Neural progenitor cell (in vitro differentiated cells): ENCODE measurements at regions not wholly inside any gene's neighbourhood (a gene's known extent, or its start where the extent isn't known, plus 50 kb on each side); places are given as distances from the start of the nearest gene placed in this dataset.

Source experiments
- DNase-seq: peaks from one replicate; pipeline ENCODE4 v3.0.0-alpha.2; 2016; ENCODE audit warnings: low spot score
- H2AFZ ChIP-seq: fragments of 200-600 bp; sonication (generic); replicated peaks from 2 replicates; pipeline ENCODE4 v1.6.1; 2016; ENCODE audit warnings: antibody characterized with exemption
- H3F3A ChIP-seq: fragments of 200-600 bp; sonication (generic); 2 replicates; pipeline ENCODE4 v1.6.1; 2016; ENCODE audit warnings: antibody characterized with exemption, low read depth
- H3K27ac ChIP-seq: fragments of 200-600 bp; sonication (generic); 2 replicates; pipeline ENCODE4 v1.5.1; 2016; ENCODE audit warnings: mild to moderate bottlenecking
- H3K27me3 ChIP-seq: fragments of 200-600 bp; sonication (generic); 2 replicates; pipeline ENCODE4 v1.6.1; 2016; ENCODE audit warnings: mild to moderate bottlenecking, moderate library complexity
- H3K36me3 ChIP-seq: fragments of 200-600 bp; sonication (generic); 2 replicates; pipeline ENCODE4 v1.5.1; 2016
- H3K4me1 ChIP-seq: fragments of 200-600 bp; sonication (generic); 2 replicates; pipeline ENCODE4 v1.6.1; 2016; ENCODE audit warnings: mixed run types
- H3K4me2 ChIP-seq: fragments of 200-600 bp; sonication (generic); 2 replicates; pipeline ENCODE4 v1.6.1; 2016
- H3K4me3 ChIP-seq: fragments of 200-600 bp; sonication (generic); 2 replicates; pipeline ENCODE4 v1.5.1; 2016
- H3K79me2 ChIP-seq: fragments of 200-600 bp; sonication (generic); 2 replicates; pipeline ENCODE4 v1.6.1; 2016; ENCODE audit warnings: low read depth
- H3K9ac ChIP-seq: fragments of 200-600 bp; sonication (generic); 2 replicates; pipeline ENCODE4 v1.6.1; 2016
- H3K9me3 ChIP-seq: fragments of 200-600 bp; sonication (generic); 2 replicates; pipeline ENCODE4 v1.5.1; 2016; ENCODE audit warnings: low read depth
- H4K20me1 ChIP-seq: fragments of 200-600 bp; sonication (generic); 2 replicates; pipeline ENCODE4 v1.6.1; 2016; ENCODE audit warnings: low read depth
- H3K27ac Mint-ChIP-seq: 3 replicates; pipeline ENCODE4 v1.8.0; 2021; ENCODE audit warnings: mixed read lengths
- H3K27me3 Mint-ChIP-seq: 2 replicates; pipeline ENCODE4 v1.8.0; 2022; ENCODE audit warnings: low read depth, mild to moderate bottlenecking, inconsistent platforms, moderate library complexity, mixed read lengths; ENCODE audit not compliant: insufficient read depth
- H3K36me3 Mint-ChIP-seq: 3 replicates; pipeline ENCODE4 v1.8.0; 2021; ENCODE audit warnings: mixed read lengths
- H3K4me1 Mint-ChIP-seq: 3 replicates; pipeline ENCODE4 v1.8.0; 2021; ENCODE audit warnings: mixed read lengths
- H3K4me3 Mint-ChIP-seq: 3 replicates; pipeline ENCODE4 v1.8.0; 2021; ENCODE audit warnings: mild to moderate bottlenecking, moderate library complexity, mixed read lengths
- H3K9me3 Mint-ChIP-seq: 3 replicates; pipeline ENCODE4 v1.8.0; 2020; ENCODE audit warnings: mixed read lengths
- EZH2 ChIP-seq: fragments of 200-600 bp; sonication (generic); IDR thresholded peaks from 2 replicates; pipeline ENCODE4 v1.6.1; 2017; ENCODE audit warnings: antibody characterized with exemption, mild to moderate bottlenecking, moderate library complexity
- EZH2phosphoT487 ChIP-seq: fragments of 200-600 bp; sonication (generic); IDR thresholded peaks from 2 replicates; pipeline ENCODE4 v1.6.1; 2017; ENCODE audit warnings: antibody characterized with exemption
- TF ChIP-seq, protein P1 (sequence below): fragments of 200-600 bp; sonication (generic); IDR thresholded peaks from 2 replicates; pipeline ENCODE4 v1.5.1; 2017; ENCODE audit warnings: antibody characterized with exemption, mild to moderate bottlenecking

DNA sequence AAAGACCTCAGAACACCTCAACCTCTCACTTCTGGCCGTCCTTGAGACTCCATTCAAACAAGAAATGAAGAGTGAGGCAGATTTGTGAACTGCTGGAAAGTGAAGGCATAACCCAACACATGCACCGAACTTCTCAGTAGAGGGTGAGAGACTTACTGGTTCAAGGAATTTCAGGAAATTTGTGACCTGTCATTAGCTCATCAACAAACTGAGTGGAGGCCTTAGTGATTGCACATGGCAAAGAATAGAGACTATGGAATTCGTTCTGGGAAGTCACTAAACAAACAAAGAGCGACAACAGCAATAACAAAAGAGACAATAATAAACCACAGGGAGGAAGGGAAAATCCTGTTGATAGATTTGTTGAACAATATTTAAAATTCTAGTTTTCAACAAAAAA lies 125.0 kb upstream of the AKR1E2 start:
- no peaks in the 10 kb centered on the region for H3F3A ChIP-seq
- no peaks in the 10 kb centered on the region for H3K9me3 ChIP-seq
- no peaks in the 10 kb centered on the region for H3K27me3 ChIP-seq
- H3K4me3 ChIP-seq, result no peak overlapping the region
- H3K4me1 ChIP-seq, result no peaks in the 10 kb centered on the region
- no peak overlapping the region for H3K4me2 ChIP-seq
- Mint-ChIP-seq H3K9me3 (no peaks in the 10 kb centered on the region), H3K27me3 (peaks cover 2% of the 10 kb centered on the region), H3K4me1 (no peaks in the 10 kb centered on the region), H3K4me3 (no peak overlapping the region), H3K36me3 (no peaks in the 10 kb centered on the region), H3K27ac (no peak overlapping the region)
- DNase-seq, result no peak
- no peaks in the 10 kb centered on the region for H3K36me3 ChIP-seq
- H3K9ac ChIP-seq, result no peak overlapping the region
- H3K27ac ChIP-seq, result no peak overlapping the region
- H2AFZ ChIP-seq, result peak overlapping the region; percentile 46
- TF ChIP-seq EZH2phosphoT487 (no peak), EZH2 (no peak)
- TF ChIP-seq, protein P1, sequence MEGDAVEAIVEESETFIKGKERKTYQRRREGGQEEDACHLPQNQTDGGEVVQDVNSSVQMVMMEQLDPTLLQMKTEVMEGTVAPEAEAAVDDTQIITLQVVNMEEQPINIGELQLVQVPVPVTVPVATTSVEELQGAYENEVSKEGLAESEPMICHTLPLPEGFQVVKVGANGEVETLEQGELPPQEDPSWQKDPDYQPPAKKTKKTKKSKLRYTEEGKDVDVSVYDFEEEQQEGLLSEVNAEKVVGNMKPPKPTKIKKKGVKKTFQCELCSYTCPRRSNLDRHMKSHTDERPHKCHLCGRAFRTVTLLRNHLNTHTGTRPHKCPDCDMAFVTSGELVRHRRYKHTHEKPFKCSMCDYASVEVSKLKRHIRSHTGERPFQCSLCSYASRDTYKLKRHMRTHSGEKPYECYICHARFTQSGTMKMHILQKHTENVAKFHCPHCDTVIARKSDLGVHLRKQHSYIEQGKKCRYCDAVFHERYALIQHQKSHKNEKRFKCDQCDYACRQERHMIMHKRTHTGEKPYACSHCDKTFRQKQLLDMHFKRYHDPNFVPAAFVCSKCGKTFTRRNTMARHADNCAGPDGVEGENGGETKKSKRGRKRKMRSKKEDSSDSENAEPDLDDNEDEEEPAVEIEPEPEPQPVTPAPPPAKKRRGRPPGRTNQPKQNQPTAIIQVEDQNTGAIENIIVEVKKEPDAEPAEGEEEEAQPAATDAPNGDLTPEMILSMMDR, result no peak
- no peaks in the 10 kb centered on the region for H4K20me1 ChIP-seq
- no peaks in the 10 kb centered on the region for H3K79me2 ChIP-seq

DNA sequence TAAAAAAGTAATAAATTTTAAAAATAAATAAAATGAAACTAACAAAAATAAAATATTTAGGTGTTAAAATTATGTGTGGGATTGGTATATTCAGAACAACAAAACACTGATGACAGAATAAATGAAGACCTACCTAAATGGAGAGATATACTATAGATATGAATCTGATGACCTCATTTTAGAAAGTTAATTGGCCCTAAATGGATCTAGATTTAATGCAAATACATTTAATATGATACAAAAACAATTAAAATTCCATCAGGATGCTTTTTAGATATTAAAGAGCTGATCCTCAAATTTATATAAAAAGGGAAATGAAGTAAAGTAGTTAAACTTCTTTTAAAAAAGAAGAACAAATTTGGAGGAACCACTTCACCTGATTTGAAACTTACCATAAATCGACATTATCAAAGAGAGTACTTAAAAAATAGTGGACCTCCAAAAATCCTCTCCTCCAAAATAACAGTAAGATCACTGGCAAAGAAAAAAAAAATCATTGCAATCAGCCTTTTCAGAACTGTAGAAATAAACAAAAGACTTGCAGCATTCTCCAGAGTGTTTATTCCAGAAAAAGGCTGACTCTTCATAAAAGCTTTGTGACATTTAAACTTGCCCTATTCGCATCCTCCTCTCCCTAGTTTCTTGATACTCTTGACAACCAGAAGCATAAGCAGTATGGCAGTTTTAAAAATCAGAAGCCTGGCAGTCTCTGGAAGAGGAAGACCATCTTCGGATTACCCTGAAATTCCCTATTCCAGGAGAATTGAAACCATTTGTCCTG lies 125.9 kb upstream of the AKR1E2 start:
- H3K27ac ChIP-seq, result no peak overlapping the region
- peaks cover 2% of the 10 kb centered on the region for H3K27me3 Mint-ChIP-seq
- no peaks in the 10 kb centered on the region for H3K36me3 ChIP-seq
- H3K4me3 Mint-ChIP-seq, result no peak overlapping the region
- no peak overlapping the region for H3K4me3 ChIP-seq
- H3K36me3 Mint-ChIP-seq, result no peaks in the 10 kb centered on the region
- no peak for DNase-seq
- no peaks in the 10 kb centered on the region for H4K20me1 ChIP-seq
- H2AFZ ChIP-seq, result no peak overlapping the region
- H3K4me1 ChIP-seq, result no peaks in the 10 kb centered on the region
- no peak overlapping the region for H3K9ac ChIP-seq
- H3K27ac Mint-ChIP-seq, result no peak overlapping the region
- H3K27me3 ChIP-seq, result no peaks in the 10 kb centered on the region
- TF ChIP-seq EZH2phosphoT487 (no peak), EZH2 (no peak)
- TF ChIP-seq, protein P1, result no peak
- H3K9me3 ChIP-seq, result no peaks in the 10 kb centered on the region
- H3F3A ChIP-seq, result no peaks in the 10 kb centered on the region
- no peaks in the 10 kb centered on the region for H3K9me3 Mint-ChIP-seq
- no peak overlapping the region for H3K4me2 ChIP-seq
- H3K4me1 Mint-ChIP-seq, result no peaks in the 10 kb centered on the region
- no peaks in the 10 kb centered on the region for H3K79me2 ChIP-seq

DNA sequence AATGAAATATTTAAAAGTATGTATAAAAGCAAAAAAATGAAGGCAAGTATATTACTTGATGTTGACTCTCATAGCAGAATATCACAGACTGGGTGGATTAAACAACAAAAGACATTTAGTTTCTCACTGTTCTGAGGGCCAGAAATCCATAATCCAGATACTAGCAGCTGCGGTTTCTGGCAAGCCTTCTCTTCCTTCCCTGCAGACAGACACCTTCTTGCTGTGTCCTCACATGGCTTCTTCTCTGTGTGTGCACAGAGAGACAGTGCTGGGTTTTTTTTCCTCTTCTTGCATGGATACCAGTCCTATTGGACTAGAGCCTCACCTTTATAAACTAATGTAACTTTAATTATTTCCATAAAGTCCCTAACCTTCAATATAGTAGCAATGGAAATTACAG lies 127.9 kb upstream of the AKR1E2 start:
- peak overlapping the region; percentile 47 for H2AFZ ChIP-seq
- DNase-seq, result no peak
- no peak overlapping the region for H3K9ac ChIP-seq

More for the DNA sequence above, 127.9 kb upstream of the AKR1E2 start:
- no peaks in the 10 kb centered on the region for H3K9me3 ChIP-seq
- no peak overlapping the region for H3K4me3 ChIP-seq
- no peaks in the 10 kb centered on the region for H4K20me1 ChIP-seq
- H3K4me1 ChIP-seq, result no peaks in the 10 kb centered on the region
- Mint-ChIP-seq H3K27me3 (peaks cover 2% of the 10 kb centered on the region), H3K4me3 (no peak overlapping the region), H3K4me1 (no peaks in the 10 kb centered on the region), H3K36me3 (no peaks in the 10 kb centered on the region), H3K27ac (no peak overlapping the region), H3K9me3 (no peaks in the 10 kb centered on the region)
- no peak overlapping the region for H3K27ac ChIP-seq
- TF ChIP-seq, protein P1, result no peak
- TF ChIP-seq EZH2 (no peak), EZH2phosphoT487 (no peak)
- H3K36me3 ChIP-seq, result no peaks in the 10 kb centered on the region
- no peak overlapping the region for H3K4me2 ChIP-seq
- no peaks in the 10 kb centered on the region for H3K79me2 ChIP-seq
- H3F3A ChIP-seq, result no peaks in the 10 kb centered on the region
- no peaks in the 10 kb centered on the region for H3K27me3 ChIP-seq
